ENCODE measurements at regions not wholly inside any gene's neighbourhood (a gene's known extent, or its start where the extent isn't known, plus 50 kb on each side); places are given as distances from the start of the nearest gene placed in this dataset.

- DNase-seq (no peak), ATAC-seq (no peak)
- intact Hi-C loops (cut with DNase I, micrococcal nuclease), result no loop called here
- no peak for TF ChIP-seq CTCF (IDR thresholded peaks at IDR 0.05)
- Histone ChIP-seq H3K36me3 (ENCODE audit: low read depth) (no peaks in the 10 kb centered on the region), H3K9me3 (peaks cover 39% of the 10 kb centered on the region), H3K4me1 (ENCODE audit: low read depth) (no peaks in the 10 kb centered on the region), H3K4me3 (no peak overlapping the region)
Observed at GRCh38 chr21:30986965-30987364, 51.3 kb downstream of the KRTAP19-8 start.

- H3K36me3 ChIP-seq (ENCODE audit: low read depth), result no peaks in the 10 kb centered on the region
- ATAC-seq, result no peak
- no peaks in the 10 kb centered on the region for H3K4me1 ChIP-seq (ENCODE audit: low read depth)
- no peak overlapping the region for H3K4me3 ChIP-seq
- H3K9me3 ChIP-seq, result peaks cover 40% of the 10 kb centered on the region
- intact Hi-C loops (cut with DNase I, micrococcal nuclease), result no loop called here
- TF ChIP-seq CTCF (IDR thresholded peaks at IDR 0.05), result no peak
- no peak for DNase-seq
Observed at GRCh38 chr21:30984889-30985288, 53.4 kb downstream of the KRTAP19-8 start.

- intact Hi-C loops (cut with DNase I, micrococcal nuclease), result no loop called here
- no peaks in the 10 kb centered on the region for H3K4me1 ChIP-seq (ENCODE audit: low read depth)
- DNase-seq (no peak), ATAC-seq (no peak)
- H3K36me3 ChIP-seq (ENCODE audit: low read depth), result no peaks in the 10 kb centered on the region
- no peak overlapping the region for H3K4me3 ChIP-seq
- H3K9me3 ChIP-seq, result peaks cover 35% of the 10 kb centered on the region
- TF ChIP-seq CTCF (IDR thresholded peaks at IDR 0.05), result no peak
Observed at GRCh38 chr21:30981403-30981802, 56.9 kb downstream of the KRTAP19-8 start.

GRCh38 chr21:30979054-30979453, 59.2 kb downstream of the KRTAP19-8 start:
- ATAC-seq (no peak), DNase-seq (no peak)
- no peaks in the 10 kb centered on the region for H3K36me3 ChIP-seq (ENCODE audit: low read depth)
- intact Hi-C loops (cut with DNase I, micrococcal nuclease), result no loop called here
- no peak for TF ChIP-seq CTCF (IDR thresholded peaks at IDR 0.05)
- H3K4me1 ChIP-seq (ENCODE audit: low read depth), result no peaks in the 10 kb centered on the region
- no peak overlapping the region for H3K4me3 ChIP-seq
- H3K9me3 ChIP-seq, result peaks cover 23% of the 10 kb centered on the region

- no peak for TF ChIP-seq CTCF (IDR thresholded peaks at IDR 0.05)
Observed at GRCh38 chr21:30964283-30964682, 74.0 kb downstream of the KRTAP19-8 start.

GRCh38 chr21:30963502-30963901, 74.8 kb downstream of the KRTAP19-8 start:
- no peak for TF ChIP-seq CTCF (IDR thresholded peaks at IDR 0.05)
- ATAC-seq, result no peak
- Histone ChIP-seq H3K4me3 (no peak overlapping the region), H3K36me3 (ENCODE audit: low read depth) (no peaks in the 10 kb centered on the region), H3K9me3 (peaks cover 45% of the 10 kb centered on the region), H3K4me1 (ENCODE audit: low read depth) (no peaks in the 10 kb centered on the region)
- intact Hi-C loops (cut with DNase I, micrococcal nuclease), result no loop called here
- DNase-seq, result no peak

More at GRCh38 chr21:30964283-30964682, 74.0 kb downstream of the KRTAP19-8 start:
- intact Hi-C loops (cut with DNase I, micrococcal nuclease), result no loop called here
- DNase-seq (no peak), ATAC-seq (no peak)
- Histone ChIP-seq H3K4me3 (no peak overlapping the region), H3K9me3 (peaks cover 41% of the 10 kb centered on the region), H3K36me3 (ENCODE audit: low read depth) (no peaks in the 10 kb centered on the region), H3K4me1 (ENCODE audit: low read depth) (no peaks in the 10 kb centered on the region)
